Uterus (tissue), 3 donors: ENCODE measurements at regions not wholly inside any gene's neighbourhood (a gene's known extent, or its start where the extent isn't known, plus 50 kb on each side); places are given as distances from the start of the nearest gene placed in this dataset.

Source experiments
- DNase-seq, 2 donors: peaks; one replicate each; pipeline ENCODE4 v3.0.0-alpha.2; 2019 to 2020
- H3K27ac ChIP-seq, 2 donors: fragments of 200-600 bp; sonication (generic); 1 replicate in 1 of 2; 2 replicates in 1 of 2; pipeline ENCODE4 v1.5.1; 2016 to 2018
- H3K27me3 ChIP-seq, 2 donors: fragments of 200-600 bp; sonication (generic); one replicate each; pipeline ENCODE4 v1.5.1; 2018 to 2019; ENCODE audit warnings: control low read depth in 1 of 2
- H3K36me3 ChIP-seq, 2 donors: fragments of 200-600 bp; sonication (generic); one replicate each; pipeline ENCODE4 v1.5.1; 2019; ENCODE audit warnings: control low read depth in 1 of 2
- H3K4me1 ChIP-seq, 2 donors: fragments of 200-600 bp; sonication (generic); one replicate each; pipeline ENCODE4 v1.5.1; 2018 to 2019; ENCODE audit warnings: control low read depth in 1 of 2
- H3K4me3 ChIP-seq, 2 donors: fragments of 200-600 bp; sonication (generic); 1 replicate in 1 of 2; 2 replicates in 1 of 2; pipeline ENCODE4 v1.5.1; 2018 to 2019; ENCODE audit warnings: mild to moderate bottlenecking in 1 of 2
- H3K9me3 ChIP-seq, 2 donors: fragments of 200-600 bp; sonication (generic); one replicate each; pipeline ENCODE4 v1.5.1; 2019; ENCODE audit warnings: control low read depth in 1 of 2
- CTCF ChIP-seq, 4 experiments: fragments of 200-600 bp in 2 of 4; fragments of 450-650 bp in 2 of 4; sonication (generic) in 2 of 4; IDR thresholded peaks; one replicate each; pipeline ENCODE4 v1.5.1; 2016 to 2019; ENCODE audit warnings: antibody characterized with exemption in 4 of 4, mild to moderate bottlenecking in 2 of 4, moderate library complexity in 1 of 4
- POLR2A ChIP-seq, 2 donors: fragments of 450-650 bp; IDR thresholded peaks; one replicate each; pipeline ENCODE4 v1.6.1; 2016; ENCODE audit warnings: antibody characterized with exemption in 2 of 2, mild to moderate bottlenecking in 1 of 2, moderate library complexity in 1 of 2
- intact Hi-C: fragments of 100-400 bp; cut with DNase I; formaldehyde crosslinking; loops from one replicate; pipeline ENCODE4 v1.15.1; 2023; ENCODE audit warnings: low total_unique reads
- donor health status: DM: yes; HTN: yes; CAD: no.

- H3K4me1 ChIP-seq: no peaks in the 10 kb centered on the region
- H3K36me3 ChIP-seq: no peaks in the 10 kb centered on the region
- no peak for TF ChIP-seq POLR2A (IDR thresholded peaks at IDR 0.05)
- TF ChIP-seq CTCF (IDR thresholded peaks at IDR 0.05): no peak
- no peaks in the 10 kb centered on the region for H3K9me3 ChIP-seq
- H3K27ac ChIP-seq: no peak overlapping the region
- DNase-seq: no peak
- intact Hi-C loops: no loop called here
- no peak overlapping the region for H3K4me3 ChIP-seq
- no peaks in the 10 kb centered on the region for H3K27me3 ChIP-seq
Measured at GRCh38 chr1:90132306-90132705, 137.4 kb downstream of the ZNF326 start.

GRCh38 chr1:90127288-90127953, 132.5 kb downstream of the ZNF326 start:
- intact Hi-C loops: no loop called here
- TF ChIP-seq CTCF (IDR thresholded peaks at IDR 0.05): no peak
- no peak for TF ChIP-seq POLR2A (IDR thresholded peaks at IDR 0.05)

GRCh38 chr1:90126834-90127233, 131.9 kb downstream of the ZNF326 start:
- no peak for TF ChIP-seq POLR2A (IDR thresholded peaks at IDR 0.05)
- no peak for TF ChIP-seq CTCF (IDR thresholded peaks at IDR 0.05)
- H3K9me3 ChIP-seq: no peaks in the 10 kb centered on the region
- H3K27ac ChIP-seq: no peak overlapping the region
- no peaks in the 10 kb centered on the region for H3K36me3 ChIP-seq
- H3K27me3 ChIP-seq: no peaks in the 10 kb centered on the region
- intact Hi-C loops: no loop called here
- DNase-seq: no peak
- no peak overlapping the region for H3K4me3 ChIP-seq
- no peaks in the 10 kb centered on the region for H3K4me1 ChIP-seq

More at GRCh38 chr1:90127288-90127953, 132.5 kb downstream of the ZNF326 start:
- H3K4me1 ChIP-seq: no peaks in the 10 kb centered on the region
- H3K4me3 ChIP-seq: no peak overlapping the region
- no peak overlapping the region for H3K27ac ChIP-seq
- H3K36me3 ChIP-seq: no peaks in the 10 kb centered on the region
- no peaks in the 10 kb centered on the region for H3K27me3 ChIP-seq
- DNase-seq: no peak
- no peaks in the 10 kb centered on the region for H3K9me3 ChIP-seq

GRCh38 chr1:90122654-90123340, 127.9 kb downstream of the ZNF326 start:
- intact Hi-C loops: no loop called here
- Histone ChIP-seq H3K27ac (no peak overlapping the region), H3K9me3 (no peaks in the 10 kb centered on the region), H3K4me3 (no peak overlapping the region), H3K27me3 (no peaks in the 10 kb centered on the region), H3K4me1 (no peaks in the 10 kb centered on the region), H3K36me3 (no peaks in the 10 kb centered on the region)
- no peak for TF ChIP-seq CTCF (IDR thresholded peaks at IDR 0.05)
- TF ChIP-seq POLR2A (IDR thresholded peaks at IDR 0.05): no peak
- DNase-seq: no peak

GRCh38 chr1:90114521-90115141, 119.7 kb downstream of the ZNF326 start:
- H3K27ac ChIP-seq: no peak overlapping the region
- H3K27me3 ChIP-seq: no peaks in the 10 kb centered on the region
- H3K4me1 ChIP-seq: no peaks in the 10 kb centered on the region
- H3K4me3 ChIP-seq: no peak overlapping the region
- TF ChIP-seq POLR2A (IDR thresholded peaks at IDR 0.05) (no peak), CTCF (IDR thresholded peaks at IDR 0.05) (peak in 1 of 4 experiments; percentile 17)
- DNase-seq: no peak
- H3K9me3 ChIP-seq: no peaks in the 10 kb centered on the region
- no peaks in the 10 kb centered on the region for H3K36me3 ChIP-seq
- intact Hi-C loops: no loop called here
